GM12878 (cell line): ENCODE measurements at regions not wholly inside any gene's neighbourhood (a gene's known extent, or its start where the extent isn't known, plus 50 kb on each side); places are given as distances from the start of the nearest gene placed in this dataset.

Source experiments
- ATAC-seq: fragments of 200-7000 bp; cut with Tn5 transposase; 3 replicates; pipeline ENCODE4 v1.9.1; 2020; ENCODE audit warnings: mild to moderate bottlenecking, moderate library complexity
- BruUV-seq: library from RNA; stranded (reverse); fragments of 400-500 nt; replicated peaks from 2 replicates; lab custom pipeline; 2021; lab: Mats Ljungman, UMichigan
- CTCF ChIA-PET: fragments of 300-600 bp; sonication (Branson Sonifier 250); formaldehyde crosslinking; extraction: SDS; loops from one replicate; lab custom pipeline; 2021; ENCODE audit warnings: inconsistent platforms; lab: Yijun Ruan, JAX
- POLR2A ChIA-PET: fragments of 350-600 bp; formaldehyde crosslinking; extraction: SDS; loops from one replicate; lab custom pipeline; 2021; ENCODE audit warnings: inconsistent platforms; lab: Charles Lee
- RAD21 ChIA-PET: fragments of 300-600 bp; sonication (Branson Sonifier 250); formaldehyde crosslinking; loops from one replicate; lab custom pipeline; 2023; ENCODE audit warnings: antibody characterized with exemption; ENCODE audit not compliant: unreplicated experiment; lab: Charles Lee
- SMC1A ChIA-PET: fragments of 300-600 bp; sonication (Branson Sonifier 250); formaldehyde crosslinking; loops from one replicate; lab custom pipeline; 2023; ENCODE audit not compliant: unreplicated experiment, uncharacterized antibody; lab: Charles Lee
- DNase-seq: peaks from one replicate; pipeline ENCODE4 v3.0.0-alpha.2; 2011; ENCODE audit warnings: low read depth, low spot score
- FAIRE-seq: peaks from 3 replicates; lab custom pipeline; 2011; peaks lifted over from hg19 to GRCh38; lab: Jason Lieb, UNC
- H2AFZ ChIP-seq: 2 replicates; pipeline ENCODE4 v1.6.0; 2011; ENCODE audit warnings: low read depth, low read length, control low read depth; ENCODE audit not compliant: control insufficient read depth
- H3K27ac ChIP-seq: 2 replicates; pipeline ENCODE4 v1.5.1; 2011; ENCODE audit warnings: control low read depth; ENCODE audit not compliant: control insufficient read depth, insufficient read depth
- H3K27me3 ChIP-seq, 2 experiments: replicated peaks in 1 of 2; 2 replicates each; pipeline versions ENCODE4 v1.6.0 to v1.6.1; 2011; ENCODE audit warnings: low read length in 1 of 2; ENCODE audit not compliant: control insufficient read depth in 2 of 2, insufficient read depth in 2 of 2
- H3K36me3 ChIP-seq, 2 experiments: 2 replicates each; pipeline ENCODE4 v1.5.1; 2011; ENCODE audit warnings: low read length in 1 of 2; ENCODE audit not compliant: control insufficient read depth in 2 of 2, insufficient read depth in 2 of 2
- H3K4me1 ChIP-seq: 2 replicates; pipeline ENCODE4 v1.6.1; 2011; ENCODE audit warnings: mild to moderate bottlenecking, low read length, moderate library complexity, mixed read lengths; ENCODE audit not compliant: control insufficient read depth, insufficient read depth
- H3K4me2 ChIP-seq: 2 replicates; pipeline ENCODE4 v1.6.0; 2011; ENCODE audit warnings: control low read depth; ENCODE audit not compliant: control insufficient read depth, insufficient read depth
- H3K4me3 ChIP-seq: fragments of 200-600 bp; sonication (generic); 2 replicates; pipeline ENCODE4 v1.5.1; 2016
- H3K79me2 ChIP-seq: 2 replicates; pipeline ENCODE4 v1.6.0; 2011; ENCODE audit warnings: low read length; ENCODE audit not compliant: control insufficient read depth, insufficient read depth
- H3K9ac ChIP-seq: 2 replicates; pipeline ENCODE4 v1.8.0; 2011; ENCODE audit warnings: low read length, control low read depth, mixed read lengths; ENCODE audit not compliant: control insufficient read depth, insufficient read depth
- H3K9me3 ChIP-seq: replicated peaks from 3 replicates; pipeline ENCODE4 v1.5.1; 2011; ENCODE audit warnings: mild to moderate bottlenecking, low read length; ENCODE audit not compliant: control insufficient read depth, insufficient read depth
- H4K20me1 ChIP-seq: 2 replicates; pipeline ENCODE4 v1.6.0; 2011; ENCODE audit not compliant: control insufficient read depth, insufficient read depth
- BRCA1 ChIP-seq: IDR thresholded peaks from 2 replicates; pipeline ENCODE4 v1.6.1; 2011; ENCODE audit warnings: low read depth, low read length, improper control_type of control experiment
- CREM ChIP-seq: IDR thresholded peaks from 2 replicates; pipeline ENCODE4 v1.6.1; 2014; ENCODE audit warnings: antibody characterized with exemption, low read depth
- ESRRA ChIP-seq: IDR thresholded peaks from 2 replicates; pipeline ENCODE4 v1.6.1; 2012; ENCODE audit warnings: mild to moderate bottlenecking, low read length, improper control_type of control experiment
- KAT2A ChIP-seq: conservative IDR thresholded peaks from 2 replicates; pipeline ENCODE4 v1.6.1; 2011; ENCODE audit warnings: low read depth, low read length; ENCODE audit not compliant: control insufficient read depth
- MEF2B ChIP-seq: fragments of 450-650 bp; IDR thresholded peaks from 2 replicates; pipeline ENCODE4 v1.6.1; 2018; ENCODE audit warnings: mild to moderate bottlenecking, moderate library complexity; ENCODE audit not compliant: partially characterized antibody, poor library complexity, severe bottlenecking
- PAX5 ChIP-seq: IDR thresholded peaks from 2 replicates; pipeline ENCODE4 v1.6.1; 2011; ENCODE audit warnings: low read depth, low read length, borderline replicate concordance
- PBX3 ChIP-seq: IDR thresholded peaks from 2 replicates; pipeline ENCODE4 v1.6.1; 2011; ENCODE audit warnings: mild to moderate bottlenecking, low read depth, low read length, moderate library complexity; ENCODE audit not compliant: insufficient replicate concordance
- POU2F2 ChIP-seq: IDR thresholded peaks from 3 replicates; pipeline ENCODE4 v1.6.1; 2011; ENCODE audit warnings: low read depth, mild to moderate bottlenecking, low read length, borderline replicate concordance
- TARDBP ChIP-seq: IDR thresholded peaks from 2 replicates; pipeline ENCODE4 v1.6.1; 2016; ENCODE audit warnings: borderline replicate concordance
- WGBS: methylation state at CpG from one replicate; pipeline ENCODE4 v1.1.6; 2016; ENCODE audit warnings: low lambda C conversion rate; ENCODE audit not compliant: insufficient replicate concordance, insufficient coverage; ENCODE audit errors: missing lambda C conversion rate; 5-methylcytosine and 5-hydroxymethylcytosine counted together
- in situ Hi-C: fragments of 300-500 bp; cut with MboI; formaldehyde crosslinking; loops from 9 replicates; pipeline ENCODE4 v1.14.3; 2018; ENCODE audit warnings: mixed read lengths
- intact Hi-C: fragments of 100-400 bp; cut with micrococcal nuclease; formaldehyde crosslinking; loops from one replicate; pipeline ENCODE4 v1.14.2; 2022; ENCODE audit not compliant: unreplicated experiment

- TF ChIP-seq KAT2A, result no peak
- no peak for TF ChIP-seq PBX3
These were observed 656.5 kb upstream of the COBL start (continued) for GRCh38 chr7:51973071-51973470.

GRCh38 chr7:51970961-51971665 lies 654.5 kb upstream of the COBL start:
- no peaks in the 10 kb centered on the region for H3K36me3 ChIP-seq
- no peaks in the 10 kb centered on the region for H3K79me2 ChIP-seq
- no peaks in the 10 kb centered on the region for H4K20me1 ChIP-seq
- BruUV-seq, result no TSS peak
- no peaks in the 10 kb centered on the region for H3K9me3 ChIP-seq
- in situ Hi-C loops, result no loop called here
- H3K4me2 ChIP-seq, result no peak overlapping the region
- ChIA-PET POLR2A (no interaction called here), SMC1A (no interaction called here), CTCF (no interaction called here), RAD21 (no interaction called here)
- DNase-seq, result no peak
- H2AFZ ChIP-seq, result no peak overlapping the region
- FAIRE-seq, result no peak
- no peak overlapping the region for H3K9ac ChIP-seq
- no peak for ATAC-seq
- H3K4me1 ChIP-seq, result no peaks in the 10 kb centered on the region
- no peak for TF ChIP-seq POU2F2
- no peak overlapping the region for H3K27ac ChIP-seq
- intact Hi-C loops, result no loop called here
- WGBS, result 7% methylated on average over 4 of the region's 4 CpGs
- no peak overlapping the region for H3K4me3 ChIP-seq
- H3K27me3 ChIP-seq, result no peaks in the 10 kb centered on the region

- BruUV-seq, result no TSS peak
- CTCF ChIA-PET, result no interaction called here
- no peak overlapping the region for H2AFZ ChIP-seq
- no peak for TF ChIP-seq ESRRA
- no peak for TF ChIP-seq BRCA1
- TF ChIP-seq TARDBP, result no peak
- TF ChIP-seq MEF2B, result no peak
- no peak for TF ChIP-seq PAX5
- no peak for TF ChIP-seq CREM
- TF ChIP-seq, all 136 proteins: peak for 0
- Histone ChIP-seq H3K4me1 (no peaks in the 10 kb centered on the region), H3K9ac (no peak overlapping the region), H3K4me2 (no peak overlapping the region), H3K9me3 (no peaks in the 10 kb centered on the region), H3K27ac (no peak overlapping the region), H4K20me1 (no peaks in the 10 kb centered on the region), H3K79me2 (no peaks in the 10 kb centered on the region), H3K4me3 (no peak overlapping the region), H3K27me3 (no peaks in the 10 kb centered on the region), H3K36me3 (no peaks in the 10 kb centered on the region)
- DNase-seq, result no peak
- ChIA-PET SMC1A (no interaction called here), RAD21 (no interaction called here), POLR2A (no interaction called here)
- in situ Hi-C loops, result no loop called here
- WGBS, result 5% methylated on average over 2 of the region's 2 CpGs
- intact Hi-C loops, result no loop called here
- FAIRE-seq, result no peak
- no peak for ATAC-seq
These were observed 651.9 kb upstream of the COBL start for GRCh38 chr7:51968461-51968860.
